Neural progenitor cell (in vitro differentiated cells): ENCODE measurements at regions not wholly inside any gene's neighbourhood (a gene's known extent, or its start where the extent isn't known, plus 50 kb on each side); places are given as distances from the start of the nearest gene placed in this dataset.

Experiments used
- DNase-seq: peaks from one replicate; pipeline ENCODE4 v3.0.0-alpha.2; 2016; ENCODE audit warnings: low spot score
- H2AFZ ChIP-seq: fragments of 200-600 bp; sonication (generic); replicated peaks from 2 replicates; pipeline ENCODE4 v1.6.1; 2016; ENCODE audit warnings: antibody characterized with exemption
- H3F3A ChIP-seq: fragments of 200-600 bp; sonication (generic); 2 replicates; pipeline ENCODE4 v1.6.1; 2016; ENCODE audit warnings: antibody characterized with exemption, low read depth
- H3K27ac ChIP-seq: fragments of 200-600 bp; sonication (generic); 2 replicates; pipeline ENCODE4 v1.5.1; 2016; ENCODE audit warnings: mild to moderate bottlenecking
- H3K27me3 ChIP-seq: fragments of 200-600 bp; sonication (generic); 2 replicates; pipeline ENCODE4 v1.6.1; 2016; ENCODE audit warnings: mild to moderate bottlenecking, moderate library complexity
- H3K36me3 ChIP-seq: fragments of 200-600 bp; sonication (generic); 2 replicates; pipeline ENCODE4 v1.5.1; 2016
- H3K4me1 ChIP-seq: fragments of 200-600 bp; sonication (generic); 2 replicates; pipeline ENCODE4 v1.6.1; 2016; ENCODE audit warnings: mixed run types
- H3K4me2 ChIP-seq: fragments of 200-600 bp; sonication (generic); 2 replicates; pipeline ENCODE4 v1.6.1; 2016
- H3K4me3 ChIP-seq: fragments of 200-600 bp; sonication (generic); 2 replicates; pipeline ENCODE4 v1.5.1; 2016
- H3K79me2 ChIP-seq: fragments of 200-600 bp; sonication (generic); 2 replicates; pipeline ENCODE4 v1.6.1; 2016; ENCODE audit warnings: low read depth
- H3K9ac ChIP-seq: fragments of 200-600 bp; sonication (generic); 2 replicates; pipeline ENCODE4 v1.6.1; 2016
- H3K9me3 ChIP-seq: fragments of 200-600 bp; sonication (generic); 2 replicates; pipeline ENCODE4 v1.5.1; 2016; ENCODE audit warnings: low read depth
- H4K20me1 ChIP-seq: fragments of 200-600 bp; sonication (generic); 2 replicates; pipeline ENCODE4 v1.6.1; 2016; ENCODE audit warnings: low read depth
- H3K27ac Mint-ChIP-seq: 3 replicates; pipeline ENCODE4 v1.8.0; 2021; ENCODE audit warnings: mixed read lengths
- H3K27me3 Mint-ChIP-seq: 2 replicates; pipeline ENCODE4 v1.8.0; 2022; ENCODE audit warnings: low read depth, mild to moderate bottlenecking, inconsistent platforms, moderate library complexity, mixed read lengths; ENCODE audit not compliant: insufficient read depth
- H3K36me3 Mint-ChIP-seq: 3 replicates; pipeline ENCODE4 v1.8.0; 2021; ENCODE audit warnings: mixed read lengths
- H3K4me1 Mint-ChIP-seq: 3 replicates; pipeline ENCODE4 v1.8.0; 2021; ENCODE audit warnings: mixed read lengths
- H3K4me3 Mint-ChIP-seq: 3 replicates; pipeline ENCODE4 v1.8.0; 2021; ENCODE audit warnings: mild to moderate bottlenecking, moderate library complexity, mixed read lengths
- H3K9me3 Mint-ChIP-seq: 3 replicates; pipeline ENCODE4 v1.8.0; 2020; ENCODE audit warnings: mixed read lengths
- CTCF ChIP-seq: fragments of 200-600 bp; sonication (generic); IDR thresholded peaks from 2 replicates; pipeline ENCODE4 v1.5.1; 2017; ENCODE audit warnings: antibody characterized with exemption, mild to moderate bottlenecking
- EZH2 ChIP-seq: fragments of 200-600 bp; sonication (generic); IDR thresholded peaks from 2 replicates; pipeline ENCODE4 v1.6.1; 2017; ENCODE audit warnings: antibody characterized with exemption, mild to moderate bottlenecking, moderate library complexity
- EZH2phosphoT487 ChIP-seq: fragments of 200-600 bp; sonication (generic); IDR thresholded peaks from 2 replicates; pipeline ENCODE4 v1.6.1; 2017; ENCODE audit warnings: antibody characterized with exemption

DNA sequence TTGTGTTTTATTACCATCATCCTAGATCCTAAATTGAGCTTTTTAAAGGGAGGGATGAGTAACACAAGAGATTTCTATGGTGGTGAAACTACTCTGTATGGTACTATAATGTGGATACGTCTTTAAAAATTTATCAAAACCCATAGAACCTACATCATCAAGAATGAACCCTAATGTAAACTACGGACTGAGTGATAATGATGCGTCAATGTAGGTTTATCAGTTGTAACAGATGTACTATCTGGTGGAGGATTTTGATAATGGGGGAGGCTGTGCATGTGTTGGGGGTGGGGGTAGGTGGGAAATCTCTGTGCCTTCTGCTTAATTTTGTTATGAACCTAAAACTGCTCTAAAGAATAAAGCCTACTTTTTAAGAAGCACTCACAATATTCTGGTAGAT is 724.1 kb upstream of the SOX9 start:
- Histone ChIP-seq H3K9ac (no peak overlapping the region), H3K4me1 (peaks cover 6% of the 10 kb centered on the region), H3F3A (no peaks in the 10 kb centered on the region), H3K9me3 (no peaks in the 10 kb centered on the region), H3K4me2 (no peak overlapping the region), H3K4me3 (no peak overlapping the region), H2AFZ (no peak overlapping the region), H3K36me3 (no peaks in the 10 kb centered on the region), H3K79me2 (no peaks in the 10 kb centered on the region), H3K27ac (no peak overlapping the region), H4K20me1 (no peaks in the 10 kb centered on the region), H3K27me3 (no peaks in the 10 kb centered on the region)
- no peak overlapping the region for H3K4me3 Mint-ChIP-seq
- H3K27ac Mint-ChIP-seq: no peak overlapping the region
- DNase-seq: no peak
- H3K27me3 Mint-ChIP-seq: peaks cover 5% of the 10 kb centered on the region
- H3K36me3 Mint-ChIP-seq: no peaks in the 10 kb centered on the region
- H3K4me1 Mint-ChIP-seq: peaks cover 15% of the 10 kb centered on the region
- peaks cover 2% of the 10 kb centered on the region for H3K9me3 Mint-ChIP-seq
- TF ChIP-seq EZH2: no peak
- TF ChIP-seq EZH2phosphoT487: no peak
- no peak for TF ChIP-seq CTCF

DNA sequence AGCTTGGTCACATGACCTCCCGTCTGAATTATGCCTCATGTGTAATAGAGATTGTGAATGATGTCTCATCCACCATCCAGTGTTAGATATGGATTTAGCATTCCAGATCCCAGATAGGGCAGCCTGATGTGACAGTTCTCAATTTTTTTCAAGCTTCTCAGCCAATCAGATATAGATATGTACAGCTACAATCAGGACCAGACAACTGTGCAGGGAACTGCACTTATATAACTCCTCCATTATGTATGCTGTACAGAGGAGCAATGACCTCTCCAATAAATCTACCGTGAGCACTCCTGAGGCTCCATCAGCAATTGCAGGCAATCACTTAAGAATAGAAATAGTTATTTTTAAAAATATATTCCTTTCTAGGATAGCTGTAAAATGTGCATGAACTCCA is 722.8 kb upstream of the SOX9 start:
- H3K27ac Mint-ChIP-seq: no peak overlapping the region
- no peaks in the 10 kb centered on the region for H3K36me3 Mint-ChIP-seq

GRCh38 chr17:71398800-71399219 is 722.0 kb upstream of the SOX9 start:
- H3K4me3 ChIP-seq: no peak overlapping the region
- H3K4me3 Mint-ChIP-seq: peak overlapping the region; percentile 22
- no peak overlapping the region for H3K27ac Mint-ChIP-seq

More for the DNA sequence above, 722.8 kb upstream of the SOX9 start:
- H3K4me1 Mint-ChIP-seq: peaks cover 15% of the 10 kb centered on the region
- TF ChIP-seq CTCF: no peak
- no peak for TF ChIP-seq EZH2
- TF ChIP-seq EZH2phosphoT487: no peak
- DNase-seq: no peak
- Histone ChIP-seq H3K9ac (no peak overlapping the region), H3K27ac (no peak overlapping the region), H3K27me3 (no peaks in the 10 kb centered on the region), H3K4me1 (peaks cover 6% of the 10 kb centered on the region), H4K20me1 (no peaks in the 10 kb centered on the region), H2AFZ (no peak overlapping the region), H3K79me2 (no peaks in the 10 kb centered on the region), H3K4me2 (no peak overlapping the region), H3K36me3 (no peaks in the 10 kb centered on the region), H3F3A (no peaks in the 10 kb centered on the region), H3K4me3 (no peak overlapping the region), H3K9me3 (no peaks in the 10 kb centered on the region)
- H3K27me3 Mint-ChIP-seq: peaks cover 5% of the 10 kb centered on the region
- H3K4me3 Mint-ChIP-seq: no peak overlapping the region
- peaks cover 2% of the 10 kb centered on the region for H3K9me3 Mint-ChIP-seq

More at GRCh38 chr17:71398800-71399219, 722.0 kb upstream of the SOX9 start:
- Histone ChIP-seq H3K27ac (no peak overlapping the region), H3K4me2 (no peak overlapping the region), H3K79me2 (no peaks in the 10 kb centered on the region), H3K9me3 (no peaks in the 10 kb centered on the region), H3K9ac (no peak overlapping the region), H3K36me3 (no peaks in the 10 kb centered on the region), H3K4me1 (peaks cover 6% of the 10 kb centered on the region), H2AFZ (no peak overlapping the region), H3F3A (no peaks in the 10 kb centered on the region), H3K27me3 (no peaks in the 10 kb centered on the region), H4K20me1 (no peaks in the 10 kb centered on the region)
- DNase-seq: peak; percentile 15
- Mint-ChIP-seq H3K9me3 (peaks cover 2% of the 10 kb centered on the region), H3K4me1 (peaks cover 15% of the 10 kb centered on the region), H3K36me3 (no peaks in the 10 kb centered on the region), H3K27me3 (peaks cover 5% of the 10 kb centered on the region)
- TF ChIP-seq EZH2phosphoT487 (no peak), CTCF (no peak), EZH2 (no peak)
